ENCODE measurements at regions not wholly inside any gene's neighbourhood (a gene's known extent, or its start where the extent isn't known, plus 50 kb on each side); places are given as distances from the start of the nearest gene placed in this dataset.

GRCh38 chr2:173803449-173803848 is 161.7 kb downstream of the SP3 start:
- no peak for TF ChIP-seq POLR2AphosphoS5 (IDR thresholded peaks at IDR 0.05; ENCODE audit: low read depth, low read length)
- no peak for TF ChIP-seq POLR2A (IDR thresholded peaks at IDR 0.05; ENCODE audit: low read depth, low read length)

Measured in GM12892 (cell line).